Progenitor cell of endocrine pancreas (in vitro differentiated cells): ENCODE measurements at regions not wholly inside any gene's neighbourhood (a gene's known extent, or its start where the extent isn't known, plus 50 kb on each side); places are given as distances from the start of the nearest gene placed in this dataset.

ENCODE experiments used
- DNase-seq: peaks from one replicate; pipeline ENCODE4 v3.0.0; 2021; ENCODE audit warnings: low spot score; ENCODE audit not compliant: unreplicated experiment
- H3K27ac Mint-ChIP-seq: 2 replicates; pipeline ENCODE4 v1.8.0; 2021; ENCODE audit warnings: mild to moderate bottlenecking, moderate library complexity, mixed read lengths
- H3K27me3 Mint-ChIP-seq: 2 replicates; pipeline ENCODE4 v1.8.0; 2021; ENCODE audit warnings: mixed read lengths
- H3K36me3 Mint-ChIP-seq: 2 replicates; pipeline ENCODE4 v1.8.0; 2022; ENCODE audit warnings: mixed read lengths; ENCODE audit not compliant: insufficient read depth
- H3K4me1 Mint-ChIP-seq: 2 replicates; pipeline ENCODE4 v1.8.0; 2021; ENCODE audit warnings: low read depth, mixed read lengths
- H3K4me3 Mint-ChIP-seq: 2 replicates; pipeline ENCODE4 v1.8.0; 2021; ENCODE audit warnings: low read depth, mild to moderate bottlenecking, moderate library complexity, mixed read lengths
- H3K9me3 Mint-ChIP-seq: 2 replicates; pipeline ENCODE4 v1.8.0; 2021; ENCODE audit warnings: low read depth, mixed read lengths
- CTCF ChIP-seq: fragments of 200-600 bp; sonication (generic); IDR thresholded peaks from one replicate; pipeline ENCODE4 v1.5.0; 2021; ENCODE audit warnings: antibody characterized with exemption, mild to moderate bottlenecking; ENCODE audit not compliant: unreplicated experiment

GRCh38 chr2:15681089-15681885, 89.6 kb downstream of the DDX1 start:
- no peak overlapping the region for H3K4me3 Mint-ChIP-seq
- no peak overlapping the region for H3K27ac Mint-ChIP-seq
- no peaks in the 10 kb centered on the region for H3K27me3 Mint-ChIP-seq

GRCh38 chr2:15682354-15682753, 90.7 kb downstream of the DDX1 start:
- Mint-ChIP-seq H3K4me3 (no peak overlapping the region), H3K4me1 (peaks cover 12% of the 10 kb centered on the region), H3K27ac (no peak overlapping the region), H3K9me3 (no peaks in the 10 kb centered on the region), H3K27me3 (peaks cover 2% of the 10 kb centered on the region), H3K36me3 (no peaks in the 10 kb centered on the region)
- DNase-seq: no peak
- TF ChIP-seq CTCF: no peak

More at GRCh38 chr2:15681089-15681885, 89.6 kb downstream of the DDX1 start:
- no peaks in the 10 kb centered on the region for H3K36me3 Mint-ChIP-seq
- no peaks in the 10 kb centered on the region for H3K9me3 Mint-ChIP-seq
- peaks cover 14% of the 10 kb centered on the region for H3K4me1 Mint-ChIP-seq
- DNase-seq: no peak
- no peak for TF ChIP-seq CTCF

- Mint-ChIP-seq H3K4me1 (peaks cover 2% of the 10 kb centered on the region), H3K9me3 (no peaks in the 10 kb centered on the region), H3K36me3 (no peaks in the 10 kb centered on the region), H3K27me3 (peaks cover 14% of the 10 kb centered on the region), H3K27ac (no peak overlapping the region), H3K4me3 (no peak overlapping the region)
- DNase-seq: no peak
- TF ChIP-seq CTCF: no peak
Observed at GRCh38 chr2:15684161-15685039, 92.7 kb downstream of the DDX1 start.

- Mint-ChIP-seq H3K4me3 (no peak overlapping the region), H3K4me1 (peaks cover 2% of the 10 kb centered on the region), H3K9me3 (no peaks in the 10 kb centered on the region), H3K27ac (no peak overlapping the region), H3K36me3 (no peaks in the 10 kb centered on the region), H3K27me3 (peaks cover 20% of the 10 kb centered on the region)
- DNase-seq: no peak
- TF ChIP-seq CTCF: no peak
Observed at GRCh38 chr2:15685143-15685542, 93.5 kb downstream of the DDX1 start.

GRCh38 chr2:15686643-15687042, 95.0 kb downstream of the DDX1 start:
- TF ChIP-seq CTCF: no peak

More at GRCh38 chr2:15686643-15687042, 95.0 kb downstream of the DDX1 start:
- Mint-ChIP-seq H3K27me3 (peaks cover 20% of the 10 kb centered on the region), H3K4me1 (peaks cover 2% of the 10 kb centered on the region), H3K36me3 (no peaks in the 10 kb centered on the region), H3K9me3 (no peaks in the 10 kb centered on the region), H3K27ac (no peak overlapping the region), H3K4me3 (no peak overlapping the region)
- no peak for DNase-seq
